ENCODE measurements at regions not wholly inside any gene's neighbourhood (a gene's known extent, or its start where the extent isn't known, plus 50 kb on each side); places are given as distances from the start of the nearest gene placed in this dataset.
"Not testable (repeated sequence)": the region's sequence is repeated elsewhere in the genome, so short reads cannot be mapped to it uniquely, and the experiment has no call there.

DNA sequence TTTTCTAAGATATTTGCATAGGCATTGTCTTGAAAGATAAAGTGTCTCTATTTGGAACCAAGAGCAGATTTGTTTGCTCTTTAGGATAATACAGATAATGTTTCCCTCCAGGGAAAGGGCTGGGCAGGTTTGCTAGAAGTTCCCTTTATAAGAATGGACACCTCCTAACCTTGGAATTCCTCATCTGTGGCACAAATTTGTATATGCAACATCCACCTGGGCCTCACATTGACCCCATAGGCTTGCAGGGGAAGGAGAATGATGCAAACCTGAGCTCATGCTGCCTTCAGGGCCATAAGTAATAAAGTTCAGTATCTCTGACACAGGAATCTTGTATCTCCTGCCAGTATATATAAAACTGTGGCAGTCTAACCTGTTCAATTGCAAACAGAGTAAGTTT lies 508.4 kb upstream of the MIR17HG start:
- TF ChIP-seq, protein P1, sequence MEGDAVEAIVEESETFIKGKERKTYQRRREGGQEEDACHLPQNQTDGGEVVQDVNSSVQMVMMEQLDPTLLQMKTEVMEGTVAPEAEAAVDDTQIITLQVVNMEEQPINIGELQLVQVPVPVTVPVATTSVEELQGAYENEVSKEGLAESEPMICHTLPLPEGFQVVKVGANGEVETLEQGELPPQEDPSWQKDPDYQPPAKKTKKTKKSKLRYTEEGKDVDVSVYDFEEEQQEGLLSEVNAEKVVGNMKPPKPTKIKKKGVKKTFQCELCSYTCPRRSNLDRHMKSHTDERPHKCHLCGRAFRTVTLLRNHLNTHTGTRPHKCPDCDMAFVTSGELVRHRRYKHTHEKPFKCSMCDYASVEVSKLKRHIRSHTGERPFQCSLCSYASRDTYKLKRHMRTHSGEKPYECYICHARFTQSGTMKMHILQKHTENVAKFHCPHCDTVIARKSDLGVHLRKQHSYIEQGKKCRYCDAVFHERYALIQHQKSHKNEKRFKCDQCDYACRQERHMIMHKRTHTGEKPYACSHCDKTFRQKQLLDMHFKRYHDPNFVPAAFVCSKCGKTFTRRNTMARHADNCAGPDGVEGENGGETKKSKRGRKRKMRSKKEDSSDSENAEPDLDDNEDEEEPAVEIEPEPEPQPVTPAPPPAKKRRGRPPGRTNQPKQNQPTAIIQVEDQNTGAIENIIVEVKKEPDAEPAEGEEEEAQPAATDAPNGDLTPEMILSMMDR (IDR thresholded peaks at IDR 0.05; ENCODE audit: low read depth, low read length): no peak
- no peak for DNase-seq (ENCODE audit: extremely low read depth, low read depth)

- TF ChIP-seq, protein P1 (IDR thresholded peaks at IDR 0.05; ENCODE audit: low read depth, low read length): no peak
- no peak for DNase-seq (ENCODE audit: extremely low read depth, low read depth)
These were observed 500.6 kb upstream of the MIR17HG start for GRCh38 chr13:90846936-90847335.

DNA sequence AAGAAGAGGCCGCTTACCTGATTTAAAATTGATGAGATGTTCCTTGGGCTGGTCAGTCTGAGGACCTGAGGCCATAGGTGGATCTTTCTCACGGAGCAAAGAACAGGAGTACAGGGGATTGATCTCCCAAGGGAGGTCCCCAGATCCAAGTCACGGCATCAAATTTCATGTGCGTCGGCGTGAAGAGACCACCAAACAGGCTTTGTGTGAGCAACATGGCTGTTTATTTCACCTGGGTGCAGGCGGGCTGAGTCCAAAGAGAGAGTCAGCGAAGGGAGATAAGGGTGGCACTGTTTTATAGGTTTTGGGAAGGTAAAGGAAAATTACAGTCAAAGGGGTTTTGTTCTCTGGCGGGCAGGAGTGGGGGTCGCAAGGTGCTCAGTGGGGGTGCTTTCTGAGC lies 493.8 kb upstream of the MIR17HG start:
- DNase-seq (ENCODE audit: extremely low read depth, low read depth): not testable (repeated sequence)

DNA sequence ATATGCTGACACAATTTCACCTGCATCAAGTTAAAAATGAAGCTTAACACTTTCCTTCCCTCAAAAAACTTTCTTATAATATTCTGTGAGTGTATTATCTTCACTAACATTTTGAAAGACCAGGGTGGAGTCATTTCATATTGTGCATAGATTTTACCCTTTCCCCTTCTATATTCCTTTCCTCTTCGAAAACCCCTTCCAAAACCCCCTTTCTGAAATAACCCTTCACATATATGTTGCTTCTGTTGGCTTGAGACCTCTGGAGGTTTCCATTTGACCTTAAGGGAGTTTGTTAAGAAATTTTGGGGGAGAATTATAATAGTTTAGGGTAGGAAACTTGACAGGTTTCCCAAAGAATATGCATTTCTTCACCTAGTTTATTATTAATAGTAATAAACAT lies 489.6 kb upstream of the MIR17HG start:
- no peak for DNase-seq (ENCODE audit: extremely low read depth, low read depth)
- TF ChIP-seq, protein P1 (IDR thresholded peaks at IDR 0.05; ENCODE audit: low read depth, low read length): no peak

DNA sequence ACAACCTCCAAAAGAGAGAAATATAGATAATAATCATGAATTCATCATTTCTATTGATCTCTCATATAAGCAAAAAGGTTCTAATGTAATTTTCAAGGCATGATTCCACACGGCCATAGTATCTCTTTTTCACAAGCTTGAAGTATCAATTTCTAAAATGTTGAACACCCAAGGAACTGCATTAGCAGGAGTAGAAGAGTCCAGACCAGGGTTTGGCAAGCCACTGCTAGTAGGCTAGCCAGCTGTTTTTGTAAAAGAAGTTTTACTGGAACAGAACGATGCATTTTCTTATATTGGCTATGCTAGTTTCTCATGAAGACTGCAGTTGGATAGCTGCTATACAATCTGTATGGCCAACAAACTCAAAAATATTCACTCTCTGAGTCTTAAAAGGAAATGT lies 481.5 kb upstream of the MIR17HG start:
- DNase-seq (ENCODE audit: extremely low read depth, low read depth): no peak
- TF ChIP-seq, protein P1 (IDR thresholded peaks at IDR 0.05; ENCODE audit: low read depth, low read length): no peak

- TF ChIP-seq, protein P1 (IDR thresholded peaks at IDR 0.05; ENCODE audit: low read depth, low read length): peak; percentile 73
These were observed 480.2 kb upstream of the MIR17HG start for GRCh38 chr13:90867336-90867683.

GRCh38 chr13:90868321-90868920 lies 479.1 kb upstream of the MIR17HG start:
- DNase-seq (ENCODE audit: extremely low read depth, low read depth): no peak
- TF ChIP-seq, protein P1 (IDR thresholded peaks at IDR 0.05; ENCODE audit: low read depth, low read length): peak; percentile 64

More at GRCh38 chr13:90867336-90867683, 480.2 kb upstream of the MIR17HG start:
- DNase-seq (ENCODE audit: extremely low read depth, low read depth): peak; percentile 14

DNA sequence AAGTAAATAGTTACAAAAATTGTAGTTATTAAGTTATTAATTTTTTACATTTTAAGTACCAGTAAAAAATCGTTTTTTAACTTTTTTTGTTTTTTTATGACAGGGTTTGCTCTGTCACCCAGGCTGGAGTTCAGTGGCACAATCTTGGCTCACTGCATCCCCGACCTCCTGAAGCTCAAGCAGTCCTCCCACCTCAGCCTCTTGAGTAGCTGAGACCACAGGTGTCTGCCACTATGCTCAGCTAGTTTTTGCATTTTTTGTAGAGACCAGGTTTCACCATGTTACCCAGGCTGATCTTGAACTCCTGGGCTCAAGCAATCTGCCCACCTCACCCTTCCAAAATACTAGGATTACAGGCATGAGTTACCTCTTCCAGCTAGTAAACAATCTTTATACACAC lies 477.9 kb upstream of the MIR17HG start:
- DNase-seq (ENCODE audit: extremely low read depth, low read depth): no peak
- TF ChIP-seq, protein P1 (IDR thresholded peaks at IDR 0.05; ENCODE audit: low read depth, low read length): no peak

Data from AG09319 (cell line).